ENCODE measurements at regions not wholly inside any gene's neighbourhood (a gene's known extent, or its start where the extent isn't known, plus 50 kb on each side); places are given as distances from the start of the nearest gene placed in this dataset.

DNA sequence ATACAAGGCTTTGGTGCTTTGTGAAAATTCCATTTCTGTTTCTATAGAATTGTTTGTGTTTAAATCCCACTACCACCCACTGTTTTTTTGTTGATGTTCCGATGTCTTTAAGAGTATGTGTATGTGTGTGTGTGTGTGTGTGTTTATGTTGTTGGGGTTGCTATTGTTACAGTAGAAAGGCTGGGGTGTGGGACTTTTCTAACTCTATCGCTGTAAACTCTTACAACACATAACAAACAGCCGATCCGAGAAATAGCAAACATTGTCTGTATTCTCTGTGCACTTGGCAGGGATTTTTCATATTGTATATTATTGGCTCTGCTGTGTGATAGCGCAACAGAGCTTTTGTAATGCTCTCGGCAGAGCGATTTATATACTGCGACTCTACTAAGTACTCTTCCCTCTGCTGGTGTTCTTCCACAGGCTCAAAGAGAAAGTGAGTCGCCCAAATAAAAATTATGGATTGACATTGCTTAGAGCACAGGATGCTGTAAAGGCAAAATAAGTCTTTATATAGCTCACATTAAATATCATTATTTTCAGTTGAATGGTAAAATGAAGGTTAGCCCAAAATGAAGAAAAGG is 492.2 kb upstream of the ARRDC3 start:
- no peak overlapping the region for H3K4me3 ChIP-seq (ENCODE audit: control insufficient read depth, low read depth, low read length)
- TF ChIP-seq, protein P1, sequence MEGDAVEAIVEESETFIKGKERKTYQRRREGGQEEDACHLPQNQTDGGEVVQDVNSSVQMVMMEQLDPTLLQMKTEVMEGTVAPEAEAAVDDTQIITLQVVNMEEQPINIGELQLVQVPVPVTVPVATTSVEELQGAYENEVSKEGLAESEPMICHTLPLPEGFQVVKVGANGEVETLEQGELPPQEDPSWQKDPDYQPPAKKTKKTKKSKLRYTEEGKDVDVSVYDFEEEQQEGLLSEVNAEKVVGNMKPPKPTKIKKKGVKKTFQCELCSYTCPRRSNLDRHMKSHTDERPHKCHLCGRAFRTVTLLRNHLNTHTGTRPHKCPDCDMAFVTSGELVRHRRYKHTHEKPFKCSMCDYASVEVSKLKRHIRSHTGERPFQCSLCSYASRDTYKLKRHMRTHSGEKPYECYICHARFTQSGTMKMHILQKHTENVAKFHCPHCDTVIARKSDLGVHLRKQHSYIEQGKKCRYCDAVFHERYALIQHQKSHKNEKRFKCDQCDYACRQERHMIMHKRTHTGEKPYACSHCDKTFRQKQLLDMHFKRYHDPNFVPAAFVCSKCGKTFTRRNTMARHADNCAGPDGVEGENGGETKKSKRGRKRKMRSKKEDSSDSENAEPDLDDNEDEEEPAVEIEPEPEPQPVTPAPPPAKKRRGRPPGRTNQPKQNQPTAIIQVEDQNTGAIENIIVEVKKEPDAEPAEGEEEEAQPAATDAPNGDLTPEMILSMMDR (IDR thresholded peaks at IDR 0.05; ENCODE audit: control insufficient read depth, insufficient read depth, low read depth, low read length, missing control alignments): no peak
- no peak for DNase-seq (ENCODE audit: low read depth)

DNA sequence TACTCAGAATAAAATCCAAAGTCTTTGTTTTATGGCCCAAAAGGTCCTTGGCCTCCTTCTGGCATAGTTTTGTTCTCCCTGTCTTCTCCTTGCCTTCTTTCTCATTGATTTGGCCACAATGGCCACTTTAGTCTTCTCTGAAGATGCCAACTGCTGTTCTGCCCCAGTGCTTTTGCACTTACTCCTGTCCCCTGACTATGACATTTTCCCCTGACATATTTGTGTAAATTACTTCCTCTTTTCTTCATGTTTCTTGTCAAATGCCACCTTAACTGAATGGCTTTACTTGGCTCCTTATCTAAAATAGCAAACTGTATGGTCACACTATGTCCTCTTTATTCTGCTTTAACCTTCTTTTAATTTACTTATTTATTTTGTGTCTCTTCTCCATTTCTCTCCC is 484.7 kb upstream of the ARRDC3 start:
- no peak for DNase-seq (ENCODE audit: low read depth)
- TF ChIP-seq, protein P1 (IDR thresholded peaks at IDR 0.05; ENCODE audit: control insufficient read depth, insufficient read depth, low read depth, low read length, missing control alignments): no peak
- H3K4me3 ChIP-seq (ENCODE audit: control insufficient read depth, low read depth, low read length): no peak overlapping the region

DNA sequence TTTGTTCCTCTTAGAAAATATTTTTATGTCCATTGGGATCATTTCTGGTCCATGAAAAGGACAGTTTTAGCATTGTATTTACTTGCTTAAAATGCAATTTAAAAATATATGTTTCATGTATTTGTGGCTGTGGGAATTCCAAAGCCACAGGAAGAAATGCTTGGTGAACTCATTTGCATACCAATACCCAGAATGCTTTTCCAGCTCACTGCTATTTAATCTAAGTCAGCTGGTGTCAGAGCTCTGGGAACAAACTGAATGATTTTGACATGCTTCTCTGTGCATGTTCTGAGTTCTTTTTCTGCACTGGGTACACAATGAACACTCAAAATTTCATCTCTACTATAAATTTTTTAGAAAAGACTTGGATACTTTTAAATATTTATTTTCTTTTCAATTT is 482.8 kb upstream of the ARRDC3 start:
- H3K4me3 ChIP-seq (ENCODE audit: control insufficient read depth, low read depth, low read length): no peak overlapping the region
- DNase-seq (ENCODE audit: low read depth): no peak
- TF ChIP-seq, protein P1 (IDR thresholded peaks at IDR 0.05; ENCODE audit: control insufficient read depth, insufficient read depth, low read depth, low read length, missing control alignments): no peak

DNA sequence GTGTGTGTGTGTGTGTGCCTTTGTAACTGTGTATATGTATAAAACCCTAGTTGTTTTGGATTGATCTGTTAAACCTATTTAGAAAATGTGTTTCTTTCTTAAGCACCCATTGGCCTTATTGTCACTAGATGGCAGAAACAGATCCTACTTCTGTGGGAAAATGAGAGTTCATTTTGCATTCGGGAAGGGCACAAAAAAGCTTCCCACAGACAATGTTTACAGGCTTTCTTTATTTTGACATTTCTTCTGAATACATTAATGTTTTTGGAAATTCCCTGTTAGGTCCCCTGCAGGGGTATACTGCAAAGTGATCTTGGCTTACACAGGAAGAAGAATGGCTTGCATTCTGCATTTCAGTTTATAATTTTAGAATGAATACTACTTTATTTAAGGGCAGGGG is 481.8 kb upstream of the ARRDC3 start:
- TF ChIP-seq, protein P1 (IDR thresholded peaks at IDR 0.05; ENCODE audit: control insufficient read depth, insufficient read depth, low read depth, low read length, missing control alignments): no peak
- no peak overlapping the region for H3K4me3 ChIP-seq (ENCODE audit: control insufficient read depth, low read depth, low read length)
- no peak for DNase-seq (ENCODE audit: low read depth)

GRCh38 chr5:91851670-91852069 is 468.6 kb upstream of the ARRDC3 start:
- TF ChIP-seq, protein P1 (IDR thresholded peaks at IDR 0.05; ENCODE audit: control insufficient read depth, insufficient read depth, low read depth, low read length, missing control alignments): no peak
- H3K4me3 ChIP-seq (ENCODE audit: control insufficient read depth, low read depth, low read length): no peak overlapping the region
- DNase-seq (ENCODE audit: low read depth): no peak

DNA sequence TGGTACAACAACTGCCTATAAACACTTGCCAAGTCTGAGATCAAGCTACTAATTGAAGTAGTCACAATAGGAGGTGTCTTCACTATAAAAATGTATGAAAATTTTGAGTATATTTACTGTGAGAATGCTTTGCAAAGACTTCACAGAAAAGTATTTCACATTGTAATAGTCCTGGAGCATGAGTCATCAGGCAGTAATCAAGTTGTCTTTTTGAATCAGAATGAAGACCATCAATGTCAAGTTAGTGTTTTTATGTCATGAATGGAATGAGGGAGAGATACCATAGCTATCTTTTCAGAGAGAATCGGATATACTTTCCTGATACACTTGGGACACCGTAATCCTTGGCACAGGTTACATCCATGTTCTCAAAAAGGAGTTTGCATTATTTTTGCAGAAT is 466.9 kb upstream of the ARRDC3 start:
- no peak overlapping the region for H3K4me3 ChIP-seq (ENCODE audit: control insufficient read depth, low read depth, low read length)
- TF ChIP-seq, protein P1 (IDR thresholded peaks at IDR 0.05; ENCODE audit: control insufficient read depth, insufficient read depth, low read depth, low read length, missing control alignments): no peak
- no peak for DNase-seq (ENCODE audit: low read depth)

DNA sequence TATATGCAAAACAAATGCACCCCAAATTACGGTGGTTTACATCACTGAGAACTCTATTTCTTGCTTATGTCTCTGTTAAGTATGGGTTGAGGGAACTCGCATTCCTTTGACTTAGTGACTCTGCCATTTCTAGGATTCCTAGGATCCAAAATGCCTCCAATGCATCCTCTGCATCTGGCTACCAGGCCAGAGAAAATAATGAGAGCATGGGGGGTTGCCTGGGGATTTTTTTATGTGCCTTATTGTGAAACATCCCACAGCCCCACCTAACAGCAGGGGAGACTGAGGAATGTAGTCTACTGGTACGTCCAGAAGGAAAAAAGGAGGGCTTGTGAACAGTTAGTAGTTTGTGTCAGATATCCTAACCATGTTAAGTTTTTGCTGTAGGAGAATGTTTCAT is 466.0 kb upstream of the ARRDC3 start:
- TF ChIP-seq, protein P1 (IDR thresholded peaks at IDR 0.05; ENCODE audit: control insufficient read depth, insufficient read depth, low read depth, low read length, missing control alignments): no peak
- DNase-seq (ENCODE audit: low read depth): no peak

More for the DNA sequence above, 466.0 kb upstream of the ARRDC3 start:
- no peak overlapping the region for H3K4me3 ChIP-seq (ENCODE audit: control insufficient read depth, low read depth, low read length)

Data from AG09309 (cell line).